ENCODE measurements at regions not wholly inside any gene's neighbourhood (a gene's known extent, or its start where the extent isn't known, plus 50 kb on each side); places are given as distances from the start of the nearest gene placed in this dataset.
A peak's percentile ranks its signal among the peaks of the same experiment; 100 is the strongest.

DNA sequence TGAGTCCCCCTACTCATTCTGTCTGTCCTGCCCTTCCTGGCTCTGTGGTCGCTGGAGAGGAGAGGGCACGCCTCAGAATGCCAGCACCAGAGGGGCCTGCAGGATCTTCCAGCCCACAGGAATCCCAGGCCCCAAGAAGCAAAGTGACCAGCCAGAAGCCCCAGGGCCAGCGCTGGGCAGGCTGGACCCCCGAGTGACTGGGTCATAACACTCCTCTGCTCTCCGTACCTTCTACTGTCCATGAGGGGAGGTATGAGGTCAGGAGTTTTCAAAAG, 102.6 kb upstream of the GPR26 start:
- FAIRE-seq (no peak), DNase-seq (ENCODE audit: extremely low spot score, insufficient read length, low read depth) (no peak)

DNA sequence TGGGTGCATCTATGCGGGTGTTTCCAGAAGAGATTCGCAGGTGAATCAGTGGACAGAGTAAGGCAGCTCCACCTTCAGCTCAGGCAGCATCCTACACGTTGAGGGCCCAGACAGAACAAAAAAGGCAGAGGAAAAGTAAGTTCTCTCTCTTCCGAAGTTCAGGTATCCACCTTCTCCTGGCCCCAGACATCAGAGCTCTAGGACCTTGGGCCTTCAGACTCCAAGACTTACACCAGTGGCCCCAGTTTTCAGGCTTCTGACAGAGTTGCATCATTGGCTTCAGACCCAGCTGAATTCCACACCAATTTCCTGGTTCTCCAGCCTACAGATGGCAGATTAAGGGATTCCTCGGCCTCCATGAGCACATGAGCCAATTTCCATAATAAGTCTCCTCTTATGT, 102.2 kb upstream of the GPR26 start:
- no peak for DNase-seq (ENCODE audit: extremely low spot score, insufficient read length, low read depth)
- no peak for FAIRE-seq

DNA sequence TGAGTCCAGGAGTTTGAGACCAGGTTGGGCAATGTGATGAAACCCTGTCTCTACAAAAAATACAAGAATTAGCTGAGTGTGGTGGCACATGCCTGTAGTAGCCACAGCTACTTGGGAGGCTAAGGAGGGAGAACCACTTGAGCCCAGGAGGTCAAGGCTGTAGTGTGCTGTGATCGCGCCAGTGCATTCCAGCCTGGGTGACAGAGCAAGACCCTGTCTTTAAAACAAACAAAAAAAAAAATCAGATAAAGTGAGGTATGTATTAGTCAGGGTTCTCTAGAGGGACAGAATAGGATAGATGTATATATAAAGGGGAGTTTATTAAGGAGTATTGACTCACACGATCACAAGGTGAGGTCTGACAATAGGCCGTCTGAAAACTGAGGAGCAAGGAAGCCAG, 101.5 kb upstream of the GPR26 start:
- FAIRE-seq (no peak), DNase-seq (ENCODE audit: extremely low spot score, insufficient read length, low read depth) (no peak)

DNA sequence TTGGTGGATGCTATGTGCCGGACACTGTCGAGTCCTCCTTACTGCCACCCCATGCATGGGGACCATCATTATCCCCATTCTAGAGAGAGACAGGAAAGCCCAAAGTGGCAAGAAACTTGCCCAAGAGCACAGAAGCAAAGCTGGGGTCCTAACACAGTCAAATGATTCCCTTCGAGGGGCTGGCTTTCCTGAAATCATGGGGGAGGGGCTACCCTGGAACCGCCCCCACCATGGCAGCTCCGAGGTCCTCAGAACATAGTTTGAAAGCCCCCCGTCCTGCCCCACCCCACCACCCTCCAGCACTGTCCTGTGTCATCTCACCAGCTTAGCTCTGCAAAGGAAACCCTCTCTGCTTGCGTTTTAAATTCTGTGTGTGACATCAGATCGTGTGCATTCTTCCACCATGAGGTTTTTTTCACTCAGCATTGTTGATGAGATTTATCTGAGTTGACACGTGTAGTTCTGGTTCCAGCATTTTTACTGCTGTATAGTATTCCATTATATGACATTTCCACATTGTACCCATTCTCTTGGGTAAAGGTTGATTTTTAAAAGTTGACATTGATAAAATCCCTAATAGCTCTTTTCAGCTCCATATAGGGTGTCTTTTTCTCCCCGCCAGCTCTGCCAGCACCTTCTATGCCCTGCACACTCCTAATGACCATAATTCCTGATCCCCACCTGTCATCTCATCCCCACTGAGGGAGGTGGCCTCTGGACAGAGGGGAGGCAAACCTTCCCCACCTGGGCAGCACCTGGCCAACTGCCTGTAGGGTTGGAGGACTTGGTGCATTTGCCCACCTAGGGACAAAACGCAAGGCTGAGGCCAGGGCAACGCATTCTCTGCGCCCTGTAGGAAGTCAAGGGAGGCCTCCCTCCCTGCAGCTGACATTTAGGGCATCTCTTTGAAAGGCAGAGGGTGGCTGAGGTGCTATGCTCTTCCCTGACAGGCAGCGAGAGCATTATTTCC, 100.2 kb upstream of the GPR26 start:
- DNase-seq (ENCODE audit: extremely low spot score, insufficient read length, low read depth) (no peak), FAIRE-seq (no peak)

DNA sequence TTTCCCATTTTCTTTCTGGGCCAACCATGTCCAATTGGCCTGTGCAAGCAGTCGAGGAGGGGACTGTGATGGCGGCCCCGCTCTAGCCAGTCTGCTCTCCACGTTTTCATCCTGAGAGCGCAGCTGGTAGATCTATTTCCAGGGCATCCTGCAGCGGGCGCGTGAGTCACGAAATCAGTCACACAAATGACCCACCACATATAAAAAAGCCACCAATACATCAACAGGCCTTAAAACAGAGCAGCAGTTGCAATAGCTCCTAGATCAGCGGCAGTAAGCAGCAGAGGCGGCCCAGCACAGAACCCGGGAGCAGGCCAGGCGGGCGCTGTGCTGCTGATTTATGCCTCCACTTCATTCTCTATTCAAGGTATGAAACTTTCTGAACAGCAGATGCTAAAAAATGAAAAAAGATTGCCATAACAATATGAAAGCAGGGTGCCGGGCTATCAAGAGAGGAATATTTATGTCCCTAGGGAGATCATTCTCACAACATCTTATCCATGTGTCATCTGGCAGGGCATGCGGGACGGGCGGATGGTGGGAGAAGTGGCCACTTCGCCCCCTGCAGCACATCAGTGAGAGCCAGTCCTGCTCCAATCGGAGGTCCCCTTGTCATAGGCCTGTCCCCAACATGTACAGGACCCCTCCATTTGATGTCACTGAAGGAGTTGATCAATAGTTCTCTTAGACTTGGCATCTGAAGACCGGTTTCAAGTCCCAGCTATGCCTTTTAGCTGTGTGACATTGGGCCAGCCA, 98.0 kb upstream of the GPR26 start:
- FAIRE-seq = no peak
- no peak for DNase-seq (ENCODE audit: extremely low spot score, insufficient read length, low read depth)

DNA sequence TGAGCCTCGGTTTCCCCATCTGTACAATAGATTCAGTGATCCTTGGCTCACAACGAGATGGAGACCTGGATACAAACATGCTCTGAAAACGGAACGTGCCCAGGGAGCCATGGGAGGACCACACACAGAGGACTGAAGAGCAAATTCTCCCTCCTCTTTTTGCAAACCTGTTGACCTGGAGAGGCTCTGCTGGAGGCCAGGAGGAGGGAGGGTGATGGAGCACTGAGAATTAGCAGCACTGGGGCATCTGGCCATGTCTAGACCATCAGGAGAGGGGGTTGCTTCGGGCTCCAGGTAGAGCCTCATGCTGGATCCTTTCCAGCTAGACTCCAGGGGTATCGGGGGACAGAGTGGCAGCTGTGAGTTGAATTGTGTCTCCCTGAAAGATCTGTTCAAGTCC, 97.4 kb upstream of the GPR26 start:
- no peak for FAIRE-seq
- no peak for DNase-seq (ENCODE audit: extremely low spot score, insufficient read length, low read depth)

DNA sequence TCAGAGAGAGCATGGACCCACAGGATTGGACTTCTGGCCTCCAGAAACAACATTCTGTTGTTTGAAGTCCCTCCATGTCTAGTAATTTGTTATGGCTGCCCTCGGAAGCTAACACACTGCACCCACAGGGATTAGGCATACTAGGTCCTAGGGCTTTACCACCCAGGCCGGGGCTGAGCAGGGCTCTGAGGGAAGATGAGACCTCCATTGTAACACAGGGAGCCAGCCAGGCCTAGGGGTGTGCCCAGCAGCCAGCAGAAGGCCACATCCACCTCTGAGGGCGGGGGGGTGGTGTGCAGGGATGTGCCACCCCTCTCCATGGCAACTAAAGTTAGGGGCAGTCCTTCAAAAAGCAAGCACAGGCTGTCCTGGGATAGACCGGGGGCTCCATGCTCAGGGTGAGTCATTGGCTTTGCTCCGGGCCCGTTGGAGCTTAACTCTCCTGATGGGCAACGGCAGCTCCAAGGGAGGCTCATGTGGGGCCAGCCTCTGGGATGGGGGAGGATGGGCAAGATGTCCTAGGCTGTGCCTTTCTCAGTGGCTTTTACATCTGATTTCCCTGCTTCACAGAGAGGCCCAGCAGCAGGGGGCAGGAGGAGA, 96.6 kb upstream of the GPR26 start:
- FAIRE-seq (no peak), DNase-seq (ENCODE audit: extremely low spot score, insufficient read length, low read depth) (no peak)

DNA sequence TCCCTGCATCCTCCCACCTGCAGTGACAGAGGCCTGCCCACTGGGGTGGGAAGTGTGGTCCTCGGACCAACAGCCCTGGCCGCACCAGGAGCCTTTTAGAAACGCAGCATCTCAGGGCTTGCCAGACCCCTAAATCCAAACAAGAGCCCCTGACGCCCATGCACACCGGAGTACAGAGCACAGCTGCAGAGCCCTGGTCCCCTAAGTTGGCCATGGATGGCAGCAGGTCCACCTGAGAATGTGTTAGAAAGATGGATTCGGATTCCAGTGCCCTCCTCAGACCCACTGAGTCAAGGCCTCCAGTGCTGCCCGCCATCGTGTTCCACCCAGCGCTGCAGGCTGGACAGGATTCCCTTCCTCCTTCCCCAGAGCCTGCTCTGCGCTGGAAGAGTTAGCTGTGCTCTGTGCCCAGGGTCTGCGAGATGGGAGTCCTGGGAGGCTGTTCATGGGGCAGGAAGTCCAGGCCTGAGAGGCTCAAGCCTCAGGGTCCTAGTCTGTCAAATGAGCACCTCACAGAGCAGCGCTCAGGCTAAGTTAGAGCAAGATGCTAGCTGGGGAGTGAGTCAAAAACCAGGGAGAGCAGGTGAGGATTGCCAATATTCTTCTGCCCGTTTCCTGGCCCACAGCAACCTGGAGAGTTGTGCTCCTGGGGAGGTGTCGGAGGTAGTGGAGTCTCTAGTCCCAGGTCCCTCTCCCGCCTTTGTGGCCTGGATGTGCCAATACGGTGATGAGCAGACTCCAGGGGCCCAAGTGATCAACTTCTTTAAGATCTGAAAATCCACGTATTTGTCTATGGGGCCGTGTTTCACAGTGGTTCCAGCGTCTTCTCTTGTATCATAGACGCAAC, 95.9 kb upstream of the GPR26 start:
- FAIRE-seq (no peak), DNase-seq (ENCODE audit: extremely low spot score, insufficient read length, low read depth) (no peak)

DNA sequence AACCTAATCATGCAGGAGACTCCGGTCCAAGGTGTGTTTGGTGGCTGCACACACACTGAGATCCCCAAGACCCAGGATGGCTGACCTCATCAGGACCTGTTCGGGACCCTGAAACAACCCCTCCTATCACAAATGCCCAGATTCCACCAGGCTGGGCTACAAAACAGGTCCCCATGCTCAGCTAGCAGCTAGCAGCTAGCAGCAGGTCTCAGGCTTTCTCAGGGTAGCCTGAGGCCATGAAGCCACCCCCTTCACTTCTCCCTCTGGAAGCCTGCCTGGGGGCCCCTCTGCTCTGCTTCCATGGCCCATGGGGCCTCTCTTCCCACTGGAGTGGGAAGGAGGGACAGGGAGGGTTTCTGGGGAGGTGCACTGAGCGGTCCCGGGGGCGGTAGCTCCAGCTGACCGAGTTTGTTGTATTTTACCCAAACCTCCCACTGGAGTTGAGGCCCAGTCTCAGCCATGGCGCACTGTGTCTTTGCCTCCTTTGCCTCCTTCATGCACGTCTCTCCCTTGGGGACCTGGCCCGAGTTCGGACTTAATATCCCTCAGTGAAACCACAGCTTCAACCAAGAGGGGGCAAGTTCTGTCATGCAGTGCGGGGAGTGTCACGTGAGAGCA, 95.1 kb upstream of the GPR26 start:
- FAIRE-seq = no peak
- no peak for DNase-seq (ENCODE audit: extremely low spot score, insufficient read length, low read depth)

DNA sequence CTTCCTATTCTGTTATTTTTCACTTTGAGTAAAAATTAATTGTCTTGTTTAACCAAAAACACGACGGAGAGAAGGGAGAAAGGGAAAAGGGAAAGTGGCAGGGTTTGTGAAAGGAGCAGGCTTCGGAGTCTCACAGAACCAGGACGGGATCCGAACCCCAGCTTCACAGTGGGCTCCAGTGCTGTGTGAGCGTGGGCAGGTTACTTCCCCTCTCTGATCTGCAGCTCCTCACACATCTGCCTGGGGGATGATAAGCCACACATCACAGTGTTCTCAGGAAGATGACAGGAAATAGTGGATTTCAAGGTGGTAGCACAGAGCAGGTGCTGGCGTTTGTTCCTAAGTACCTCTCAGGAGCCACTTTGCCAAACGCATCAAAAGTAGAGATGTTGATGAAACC, 94.2 kb upstream of the GPR26 start:
- FAIRE-seq = no peak
- no peak for DNase-seq (ENCODE audit: extremely low spot score, insufficient read length, low read depth)

DNA sequence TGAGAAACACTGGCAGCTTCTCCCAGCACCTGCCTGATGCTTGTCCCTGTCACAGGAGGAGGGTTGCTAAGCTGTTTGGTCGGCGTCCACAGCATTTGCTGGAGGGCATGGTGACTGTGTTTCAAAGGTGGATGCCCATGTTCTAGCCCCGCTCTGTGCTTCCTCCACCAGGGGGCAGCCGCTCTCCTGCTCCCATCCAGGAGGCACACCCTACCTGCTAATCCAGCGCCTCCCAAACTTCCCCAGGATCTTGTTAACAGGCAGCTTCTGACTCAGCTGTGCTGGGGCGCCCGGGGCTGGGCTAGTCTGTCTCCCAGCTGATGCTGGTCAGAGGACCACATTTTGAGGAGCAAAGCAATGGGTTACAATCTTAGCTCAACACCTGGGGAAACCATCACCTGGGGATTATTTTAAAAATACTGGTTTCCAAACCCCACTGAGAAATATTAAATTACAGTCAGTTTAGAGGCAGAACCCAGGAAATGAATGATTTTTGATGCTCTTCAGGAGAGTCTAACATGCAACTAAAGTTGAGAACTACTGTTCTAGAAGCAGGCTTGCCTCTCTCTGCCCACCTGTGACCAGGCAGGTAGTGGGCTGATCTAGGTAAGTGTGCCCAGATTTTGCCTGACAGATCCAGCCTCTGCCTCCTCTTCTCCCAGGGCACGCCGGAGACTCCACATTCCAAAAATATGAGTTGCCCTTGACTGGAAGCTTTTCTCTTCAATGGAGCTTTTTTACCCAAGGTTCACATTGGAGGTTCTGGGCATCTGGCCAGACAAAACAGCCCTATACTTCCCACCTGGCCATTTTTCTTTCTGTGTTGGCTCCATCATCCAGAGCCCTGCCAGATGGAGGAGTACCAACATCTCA, 92.7 kb upstream of the GPR26 start:
- DNase-seq (ENCODE audit: extremely low spot score, insufficient read length, low read depth) (no peak), FAIRE-seq (peak; percentile 77)

DNA sequence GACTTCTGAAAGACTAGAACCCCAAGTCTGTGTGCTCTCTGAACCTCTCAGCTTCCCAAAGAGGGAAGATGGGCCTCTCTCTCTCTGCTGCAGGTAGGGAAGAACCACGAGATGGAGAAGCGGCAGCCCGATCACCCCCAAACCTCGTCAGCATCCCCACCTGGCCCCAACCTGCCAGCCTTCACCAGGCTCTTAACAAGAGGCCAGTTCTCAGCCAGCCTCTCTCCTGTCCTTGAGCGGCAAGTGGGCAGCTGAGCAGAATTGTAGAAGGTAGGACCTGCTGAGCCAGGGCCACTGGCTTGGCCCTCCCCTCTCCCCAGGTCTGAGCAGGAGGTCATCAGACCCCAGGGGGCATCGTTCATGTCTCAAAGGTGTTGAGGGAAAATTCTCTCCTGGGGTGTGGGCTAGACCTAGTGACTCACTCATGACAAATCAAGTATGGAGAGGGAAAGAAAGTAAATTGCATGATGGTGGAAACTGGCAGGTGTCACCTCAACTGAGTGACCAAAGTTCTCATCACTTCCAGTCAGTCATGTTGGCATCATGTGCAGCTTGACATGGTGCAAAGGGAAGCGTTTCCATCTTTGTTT, 92.0 kb upstream of the GPR26 start:
- FAIRE-seq (no peak), DNase-seq (ENCODE audit: extremely low spot score, insufficient read length, low read depth) (no peak)

DNA sequence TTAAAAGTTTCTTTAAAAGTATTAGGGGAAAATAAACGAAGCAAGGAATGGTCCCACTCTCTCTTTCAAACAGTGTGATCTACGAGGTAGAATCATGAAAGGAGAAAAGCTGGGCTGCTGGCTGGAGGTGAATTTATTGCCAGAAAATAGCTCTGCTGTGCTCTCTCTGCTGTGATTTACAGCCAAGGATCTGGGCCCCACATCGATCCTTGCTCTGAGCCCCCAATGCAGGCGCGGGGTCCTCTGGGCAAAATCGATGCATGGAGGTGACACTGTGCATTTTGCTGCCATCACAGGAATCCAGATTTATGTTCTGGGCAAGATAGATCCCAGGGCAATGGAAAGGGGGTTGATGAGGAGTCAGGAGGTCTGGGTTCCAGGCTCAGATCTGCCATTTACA, 91.0 kb upstream of the GPR26 start:
- FAIRE-seq (no peak), DNase-seq (ENCODE audit: extremely low spot score, insufficient read length, low read depth) (no peak)

DNA sequence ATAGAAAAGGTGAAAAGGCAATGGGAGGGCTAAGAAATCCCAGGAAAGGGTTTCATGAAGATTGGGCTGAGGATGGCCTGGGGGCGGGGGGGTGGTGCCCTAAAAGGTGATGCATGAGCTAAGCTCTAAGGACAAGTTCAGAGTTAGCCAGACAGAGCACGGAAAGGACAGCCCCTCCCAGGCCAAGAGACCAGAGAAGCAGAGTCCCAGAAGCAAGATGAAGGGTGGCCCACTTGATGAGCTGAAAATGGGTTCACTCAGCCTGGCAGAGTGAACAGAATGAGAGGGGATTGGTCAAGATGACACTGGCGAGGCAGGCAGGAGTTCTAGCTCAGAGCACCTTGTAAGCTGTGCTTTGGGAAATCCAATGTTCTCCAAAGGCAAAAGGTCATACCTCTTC, 89.4 kb upstream of the GPR26 start:
- FAIRE-seq = no peak
- DNase-seq (ENCODE audit: extremely low spot score, insufficient read length, low read depth) = no peak

DNA sequence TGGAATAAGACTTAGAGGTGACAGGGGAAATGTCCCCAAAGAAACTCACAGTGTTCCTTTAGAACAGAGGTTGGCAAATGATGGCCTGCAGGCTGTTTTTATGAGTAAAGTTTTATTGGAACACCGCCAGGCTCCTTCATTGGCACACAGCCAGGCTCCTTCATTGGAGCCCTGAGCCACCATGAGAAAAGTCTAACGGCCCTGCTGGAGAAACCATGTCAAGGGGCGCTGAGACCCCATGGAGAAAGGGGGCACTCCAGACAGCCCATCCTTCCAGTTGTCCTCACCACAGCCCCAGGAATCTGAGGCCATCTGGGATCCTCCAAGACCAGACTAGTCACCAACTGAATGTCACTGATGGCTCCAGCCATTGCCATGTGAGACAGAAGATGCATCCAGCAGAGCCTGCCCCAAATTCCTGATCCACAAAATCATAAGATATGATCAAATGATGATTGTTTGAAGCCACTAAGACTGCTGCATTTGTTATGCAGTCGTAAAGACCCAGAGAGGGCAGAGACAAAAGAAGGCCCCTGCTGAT, 88.2 kb upstream of the GPR26 start:
- FAIRE-seq (no peak), DNase-seq (ENCODE audit: extremely low spot score, insufficient read length, low read depth) (no peak)

DNA sequence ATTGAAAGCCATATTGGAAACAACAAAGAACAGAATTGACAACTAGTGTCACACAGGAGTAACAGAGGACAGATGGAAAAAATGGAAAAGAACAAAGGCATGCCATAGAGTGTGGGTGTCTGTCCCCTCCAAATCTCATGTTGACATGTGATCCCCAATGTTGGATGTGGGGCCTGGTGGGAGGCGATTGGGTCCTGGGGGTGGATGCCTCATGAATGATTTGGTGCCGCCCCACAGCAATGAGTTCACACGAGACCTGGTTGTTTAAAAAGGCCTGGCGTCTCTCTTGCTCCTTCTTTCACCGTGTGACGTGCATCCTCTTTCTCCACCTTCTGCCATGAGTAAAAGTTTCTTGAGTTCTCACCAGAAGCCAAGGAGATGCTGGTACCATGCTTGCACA, 87.4 kb upstream of the GPR26 start:
- FAIRE-seq = no peak

DNA sequence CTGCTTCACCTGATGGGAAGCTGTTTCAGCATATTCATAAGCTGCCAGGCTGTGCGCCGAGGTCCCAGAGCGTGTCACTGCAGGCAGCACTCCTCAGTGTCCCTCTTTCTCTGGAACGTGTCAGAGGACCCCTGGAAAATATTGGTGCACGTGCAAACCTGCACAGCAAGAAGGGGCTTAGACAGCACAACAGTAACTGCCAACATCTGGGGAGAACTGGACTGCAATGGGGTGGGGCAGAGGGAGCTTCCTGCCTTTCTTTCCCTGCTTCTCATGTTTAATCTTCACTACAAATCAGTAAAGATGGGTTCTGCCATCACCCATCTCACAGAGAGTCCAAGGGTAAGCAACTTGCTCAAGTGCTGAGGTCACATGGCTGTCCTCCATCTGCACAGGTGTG, 86.5 kb upstream of the GPR26 start:
- DNase-seq (ENCODE audit: extremely low spot score, insufficient read length, low read depth) (no peak), FAIRE-seq (no peak)

More for the DNA sequence above, 87.4 kb upstream of the GPR26 start:
- no peak for DNase-seq (ENCODE audit: extremely low spot score, insufficient read length, low read depth)

DNA sequence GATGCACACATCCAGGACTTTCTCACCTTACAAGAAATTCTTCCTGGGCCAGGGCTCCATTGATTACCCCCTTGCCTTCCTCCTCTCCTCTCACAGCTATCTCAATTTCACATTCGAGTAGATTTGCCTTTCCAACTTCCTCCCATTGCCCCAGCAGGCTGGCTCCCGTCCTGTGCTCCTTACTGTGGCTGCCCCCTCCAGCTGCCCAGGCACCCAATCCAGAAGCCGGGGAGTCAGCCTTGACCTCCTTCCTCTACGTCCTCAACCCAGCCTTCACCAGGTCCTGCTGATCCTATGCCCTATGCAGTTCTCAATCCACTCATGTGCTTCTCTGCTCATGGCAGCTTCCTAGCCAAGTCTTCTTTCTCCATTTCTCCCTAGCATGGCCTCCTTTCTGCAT, 85.7 kb upstream of the GPR26 start:
- FAIRE-seq (no peak), DNase-seq (ENCODE audit: extremely low spot score, insufficient read length, low read depth) (no peak)

Data from GM18507 (cell line).